Endodermal cell (in vitro differentiated cells): ENCODE measurements at regions not wholly inside any gene's neighbourhood (a gene's known extent, or its start where the extent isn't known, plus 50 kb on each side); places are given as distances from the start of the nearest gene placed in this dataset.

Experiments
- DNase-seq: peaks from one replicate; pipeline ENCODE4 v3.0.0-alpha.2; 2017
- H3K27ac ChIP-seq: 2 replicates; pipeline ENCODE4 v1.5.1; 2013; ENCODE audit warnings: mild to moderate bottlenecking, low read depth, low read length, moderate library complexity
- H3K27me3 ChIP-seq: 2 replicates; pipeline ENCODE4 v1.6.1; 2013; ENCODE audit warnings: mild to moderate bottlenecking, low read length, moderate library complexity; ENCODE audit not compliant: insufficient read depth, control insufficient read depth, poor library complexity, severe bottlenecking
- H3K36me3 ChIP-seq: 2 replicates; pipeline ENCODE4 v1.7.0; 2013; ENCODE audit warnings: mild to moderate bottlenecking, low read length, moderate library complexity; ENCODE audit not compliant: control insufficient read depth, insufficient read depth
- H3K4me1 ChIP-seq: one replicate; pipeline ENCODE4 v1.7.0; 2013; ENCODE audit warnings: low read length; ENCODE audit not compliant: control insufficient read depth, insufficient read depth
- H3K4me3 ChIP-seq: 2 replicates; pipeline ENCODE4 v1.5.1; 2013; ENCODE audit warnings: mild to moderate bottlenecking, low read length, moderate library complexity
- H3K9ac ChIP-seq: 2 replicates; pipeline ENCODE4 v1.6.1; 2013; ENCODE audit warnings: mild to moderate bottlenecking, low read length, moderate library complexity; ENCODE audit not compliant: poor library complexity, severe bottlenecking; ENCODE audit errors: extremely low read depth
- H3K9me3 ChIP-seq: 2 replicates; pipeline ENCODE4 v1.6.1; 2013; ENCODE audit warnings: mild to moderate bottlenecking, low read length, moderate library complexity; ENCODE audit not compliant: control insufficient read depth
- H3K27ac Mint-ChIP-seq: 2 replicates; pipeline ENCODE4 v1.8.0; 2020; ENCODE audit warnings: mixed read lengths
- H3K27me3 Mint-ChIP-seq: 2 replicates; pipeline ENCODE4 v1.8.0; 2021; ENCODE audit warnings: mild to moderate bottlenecking, mixed read lengths; ENCODE audit not compliant: insufficient read depth
- H3K36me3 Mint-ChIP-seq: 2 replicates; pipeline ENCODE4 v1.8.0; 2020; ENCODE audit warnings: low read depth, mixed read lengths
- H3K4me1 Mint-ChIP-seq: 2 replicates; pipeline ENCODE4 v1.8.0; 2020; ENCODE audit warnings: mixed read lengths
- H3K4me3 Mint-ChIP-seq: 2 replicates; pipeline ENCODE4 v1.8.0; 2020; ENCODE audit warnings: mild to moderate bottlenecking, moderate library complexity, mixed read lengths
- H3K9me3 Mint-ChIP-seq: 2 replicates; pipeline ENCODE4 v1.8.0; 2020; ENCODE audit warnings: mild to moderate bottlenecking, mixed read lengths
- CTCF ChIP-seq: fragments of 200-600 bp; sonication (generic); conservative IDR thresholded peaks from 2 replicates; pipeline ENCODE4 v1.5.0; 2021; ENCODE audit warnings: antibody characterized with exemption, mild to moderate bottlenecking
- WGBS, 2 experiments: methylation state at CpG; one replicate each; pipeline versions ENCODE4 v1.1.5 to v1.1.7; 2013; ENCODE audit warnings: missing lambda C conversion rate in 2 of 2, mixed read lengths in 1 of 2; ENCODE audit not compliant: insufficient coverage in 1 of 2, insufficient read length in 1 of 2; 5-methylcytosine and 5-hydroxymethylcytosine counted together

GRCh38 chr12:69123919-69124638, 115.3 kb upstream of the CPSF6 start:
- no peak for TF ChIP-seq CTCF
- no peak overlapping the region for H3K9ac ChIP-seq
- no peaks in the 10 kb centered on the region for H3K9me3 ChIP-seq
- peaks cover 3% of the 10 kb centered on the region for H3K4me1 ChIP-seq
- 80 to 94% methylated on average over 7 to 8 of the region's 8 CpGs for WGBS, 2 experiments
- no peaks in the 10 kb centered on the region for H3K9me3 Mint-ChIP-seq
- no peak overlapping the region for H3K27ac ChIP-seq
- H3K27ac Mint-ChIP-seq: no peak overlapping the region
- no peaks in the 10 kb centered on the region for H3K27me3 Mint-ChIP-seq
- H3K4me3 ChIP-seq: no peak overlapping the region
- H3K27me3 ChIP-seq: no peaks in the 10 kb centered on the region
- H3K36me3 ChIP-seq: no peaks in the 10 kb centered on the region
- peaks cover 16% of the 10 kb centered on the region for H3K4me1 Mint-ChIP-seq
- no peak for DNase-seq
- no peaks in the 10 kb centered on the region for H3K36me3 Mint-ChIP-seq
- H3K4me3 Mint-ChIP-seq: no peak overlapping the region

DNA sequence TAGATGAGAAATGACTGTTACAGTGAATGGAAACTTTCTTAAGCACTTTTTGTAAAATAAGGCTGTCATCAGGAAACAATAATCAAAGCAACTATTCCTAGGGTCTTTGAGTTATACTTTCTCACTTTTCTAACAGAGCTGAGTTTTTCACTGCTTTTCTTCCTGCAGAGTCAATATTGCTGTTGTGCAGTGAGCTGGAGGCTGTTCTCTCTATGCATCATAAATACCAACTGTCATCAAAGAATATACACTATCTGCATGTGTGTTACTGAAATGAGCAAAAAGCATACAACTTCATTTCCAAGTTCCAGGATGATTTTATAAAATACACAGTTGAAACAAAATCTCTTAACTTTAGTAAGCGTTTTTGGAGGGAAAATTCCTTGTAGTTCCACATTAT, 110.4 kb upstream of the CPSF6 start:
- Histone ChIP-seq H3K36me3 (no peaks in the 10 kb centered on the region), H3K4me3 (no peak overlapping the region), H3K27me3 (no peaks in the 10 kb centered on the region), H3K9me3 (no peaks in the 10 kb centered on the region), H3K9ac (no peak overlapping the region), H3K27ac (no peak overlapping the region), H3K4me1 (peaks cover 3% of the 10 kb centered on the region)
- H3K9me3 Mint-ChIP-seq: no peaks in the 10 kb centered on the region
- H3K27me3 Mint-ChIP-seq: no peaks in the 10 kb centered on the region
- H3K4me3 Mint-ChIP-seq: no peak overlapping the region
- H3K27ac Mint-ChIP-seq: no peak overlapping the region
- peaks cover 18% of the 10 kb centered on the region for H3K4me1 Mint-ChIP-seq
- no peak for DNase-seq
- WGBS, 2 experiments: 100% methylated on average over 1 of the region's 1 CpG
- H3K36me3 Mint-ChIP-seq: no peaks in the 10 kb centered on the region
- no peak for TF ChIP-seq CTCF

DNA sequence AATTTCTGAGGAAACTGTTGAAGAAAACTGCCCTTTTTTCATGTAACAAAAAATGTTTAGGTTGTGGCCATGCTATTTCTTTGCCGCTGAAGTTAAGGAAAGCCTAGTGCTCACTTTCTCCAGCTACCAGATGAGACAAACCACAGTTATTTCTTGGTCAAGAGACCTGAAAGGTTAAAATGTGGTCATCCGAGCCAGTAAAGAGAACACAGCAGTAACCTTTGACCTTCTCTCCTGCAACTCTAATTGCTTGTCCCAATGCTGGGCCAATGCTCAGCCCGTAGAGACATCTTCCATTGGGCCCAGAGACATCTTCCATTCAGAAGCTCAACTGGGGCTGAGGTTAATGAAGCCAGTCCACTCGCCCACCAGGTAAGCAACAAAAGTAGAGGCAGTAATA, 109.8 kb upstream of the CPSF6 start:
- H3K9me3 ChIP-seq: no peaks in the 10 kb centered on the region
- H3K4me3 ChIP-seq: no peak overlapping the region
- H3K27ac Mint-ChIP-seq: no peak overlapping the region
- no peaks in the 10 kb centered on the region for H3K27me3 ChIP-seq
- WGBS, 2 experiments: 80 to 92% methylated on average over 3 to 4 of the region's 4 CpGs
- peaks cover 3% of the 10 kb centered on the region for H3K4me1 ChIP-seq
- no peak overlapping the region for H3K27ac ChIP-seq
- H3K27me3 Mint-ChIP-seq: no peaks in the 10 kb centered on the region
- no peaks in the 10 kb centered on the region for H3K36me3 Mint-ChIP-seq
- no peaks in the 10 kb centered on the region for H3K36me3 ChIP-seq
- H3K9ac ChIP-seq: no peak overlapping the region
- TF ChIP-seq CTCF: no peak
- peaks cover 2% of the 10 kb centered on the region for H3K9me3 Mint-ChIP-seq
- H3K4me3 Mint-ChIP-seq: no peak overlapping the region
- DNase-seq: no peak
- H3K4me1 Mint-ChIP-seq: peaks cover 15% of the 10 kb centered on the region
